ENCODE measurements at regions not wholly inside any gene's neighbourhood (a gene's known extent, or its start where the extent isn't known, plus 50 kb on each side); places are given as distances from the start of the nearest gene placed in this dataset.
"Not testable (repeated sequence)": the region's sequence is repeated elsewhere in the genome, so short reads cannot be mapped to it uniquely, and the experiment has no call there.

DNA sequence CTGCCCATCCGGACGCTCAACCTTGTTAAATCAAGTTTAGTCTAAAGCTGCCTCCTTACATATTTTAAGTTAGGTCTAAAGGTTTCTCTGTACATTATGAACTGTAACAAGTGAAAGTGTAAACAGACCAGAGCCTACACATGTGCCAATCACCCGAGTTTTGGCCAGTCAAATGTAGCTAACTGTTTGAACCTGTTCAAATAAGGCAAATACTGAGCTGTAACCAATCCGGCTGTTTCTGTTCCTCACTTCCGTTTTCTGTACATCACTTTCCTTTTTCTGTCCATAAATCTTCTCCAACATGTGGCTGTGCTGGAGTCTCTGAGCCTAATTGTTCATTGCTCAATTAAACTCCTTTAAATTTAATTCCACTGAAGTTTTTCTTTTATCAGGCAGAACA, 113.3 kb upstream of the SHISA3 start:
- no peak overlapping the region for H3K4me3 ChIP-seq (ENCODE audit: control insufficient read depth, low read depth, low read length)
- TF ChIP-seq, protein P1, sequence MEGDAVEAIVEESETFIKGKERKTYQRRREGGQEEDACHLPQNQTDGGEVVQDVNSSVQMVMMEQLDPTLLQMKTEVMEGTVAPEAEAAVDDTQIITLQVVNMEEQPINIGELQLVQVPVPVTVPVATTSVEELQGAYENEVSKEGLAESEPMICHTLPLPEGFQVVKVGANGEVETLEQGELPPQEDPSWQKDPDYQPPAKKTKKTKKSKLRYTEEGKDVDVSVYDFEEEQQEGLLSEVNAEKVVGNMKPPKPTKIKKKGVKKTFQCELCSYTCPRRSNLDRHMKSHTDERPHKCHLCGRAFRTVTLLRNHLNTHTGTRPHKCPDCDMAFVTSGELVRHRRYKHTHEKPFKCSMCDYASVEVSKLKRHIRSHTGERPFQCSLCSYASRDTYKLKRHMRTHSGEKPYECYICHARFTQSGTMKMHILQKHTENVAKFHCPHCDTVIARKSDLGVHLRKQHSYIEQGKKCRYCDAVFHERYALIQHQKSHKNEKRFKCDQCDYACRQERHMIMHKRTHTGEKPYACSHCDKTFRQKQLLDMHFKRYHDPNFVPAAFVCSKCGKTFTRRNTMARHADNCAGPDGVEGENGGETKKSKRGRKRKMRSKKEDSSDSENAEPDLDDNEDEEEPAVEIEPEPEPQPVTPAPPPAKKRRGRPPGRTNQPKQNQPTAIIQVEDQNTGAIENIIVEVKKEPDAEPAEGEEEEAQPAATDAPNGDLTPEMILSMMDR (conservative IDR thresholded peaks at IDR 0.05; ENCODE audit: control insufficient read depth, insufficient read depth, low read depth, low read length) = no peak
- no peak for DNase-seq (ENCODE audit: low read depth)

DNA sequence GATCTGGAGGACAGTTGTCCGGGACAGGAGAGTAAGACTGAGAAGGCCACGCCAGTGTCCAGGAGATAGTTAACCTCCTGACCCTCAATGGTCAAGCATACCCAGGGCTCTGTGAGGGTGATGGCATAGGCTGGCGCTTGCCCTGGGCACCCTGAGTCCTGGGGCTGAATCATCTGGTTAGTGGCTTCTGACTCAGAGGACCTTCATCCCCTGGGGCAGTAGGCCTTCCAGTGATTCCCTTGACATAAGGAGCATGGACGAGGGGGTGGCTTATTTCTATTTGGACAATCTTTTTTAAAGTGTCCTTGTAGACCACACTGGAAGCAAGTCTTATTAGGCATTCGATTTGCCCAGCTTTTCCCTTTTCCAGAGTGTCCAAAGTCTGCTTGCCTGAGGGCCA, 108.4 kb upstream of the SHISA3 start:
- H3K4me3 ChIP-seq (ENCODE audit: control insufficient read depth, low read depth, low read length); DNase-seq (ENCODE audit: low read depth): not testable (repeated sequence)

- DNase-seq (ENCODE audit: low read depth); H3K4me3 ChIP-seq (ENCODE audit: control insufficient read depth, low read depth, low read length): not testable (repeated sequence)
Observed at GRCh38 chr4:42292192-42292591, 105.1 kb upstream of the SHISA3 start.

- no peak overlapping the region for H3K4me3 ChIP-seq (ENCODE audit: control insufficient read depth, low read depth, low read length)
- DNase-seq (ENCODE audit: low read depth) = no peak
- TF ChIP-seq, protein P1 (conservative IDR thresholded peaks at IDR 0.05; ENCODE audit: control insufficient read depth, insufficient read depth, low read depth, low read length) = no peak
Observed at GRCh38 chr4:42293967-42294813, 103.1 kb upstream of the SHISA3 start.

GRCh38 chr4:42296196-42296595, 101.1 kb upstream of the SHISA3 start:
- TF ChIP-seq, protein P1 (conservative IDR thresholded peaks at IDR 0.05; ENCODE audit: control insufficient read depth, insufficient read depth, low read depth, low read length) = no peak
- peak; percentile 3 for DNase-seq (ENCODE audit: low read depth)
- H3K4me3 ChIP-seq (ENCODE audit: control insufficient read depth, low read depth, low read length) = no peak overlapping the region

DNA sequence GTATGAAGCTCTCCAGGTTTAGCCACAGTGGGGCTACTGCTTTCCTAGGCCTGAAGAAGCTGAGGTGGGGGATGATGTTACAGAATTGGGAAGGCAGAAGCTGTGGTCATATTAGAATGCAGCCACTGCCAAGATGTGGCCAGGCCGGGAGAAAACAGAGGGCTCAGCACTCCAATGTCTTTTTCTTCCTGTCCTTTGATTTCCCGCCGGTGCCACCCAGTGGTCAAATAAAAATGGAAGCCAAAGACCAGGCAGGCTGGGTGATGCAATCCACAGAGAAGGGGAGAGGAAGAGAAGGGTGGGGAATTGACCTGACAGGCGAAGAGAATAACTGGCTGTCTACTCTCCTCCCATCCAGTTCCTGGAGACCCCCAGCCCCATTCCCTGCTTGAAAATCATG, 94.9 kb upstream of the SHISA3 start:
- DNase-seq (ENCODE audit: low read depth) = peak; percentile 18
- TF ChIP-seq, protein P1 (conservative IDR thresholded peaks at IDR 0.05; ENCODE audit: control insufficient read depth, insufficient read depth, low read depth, low read length) = peak; percentile 27

DNA sequence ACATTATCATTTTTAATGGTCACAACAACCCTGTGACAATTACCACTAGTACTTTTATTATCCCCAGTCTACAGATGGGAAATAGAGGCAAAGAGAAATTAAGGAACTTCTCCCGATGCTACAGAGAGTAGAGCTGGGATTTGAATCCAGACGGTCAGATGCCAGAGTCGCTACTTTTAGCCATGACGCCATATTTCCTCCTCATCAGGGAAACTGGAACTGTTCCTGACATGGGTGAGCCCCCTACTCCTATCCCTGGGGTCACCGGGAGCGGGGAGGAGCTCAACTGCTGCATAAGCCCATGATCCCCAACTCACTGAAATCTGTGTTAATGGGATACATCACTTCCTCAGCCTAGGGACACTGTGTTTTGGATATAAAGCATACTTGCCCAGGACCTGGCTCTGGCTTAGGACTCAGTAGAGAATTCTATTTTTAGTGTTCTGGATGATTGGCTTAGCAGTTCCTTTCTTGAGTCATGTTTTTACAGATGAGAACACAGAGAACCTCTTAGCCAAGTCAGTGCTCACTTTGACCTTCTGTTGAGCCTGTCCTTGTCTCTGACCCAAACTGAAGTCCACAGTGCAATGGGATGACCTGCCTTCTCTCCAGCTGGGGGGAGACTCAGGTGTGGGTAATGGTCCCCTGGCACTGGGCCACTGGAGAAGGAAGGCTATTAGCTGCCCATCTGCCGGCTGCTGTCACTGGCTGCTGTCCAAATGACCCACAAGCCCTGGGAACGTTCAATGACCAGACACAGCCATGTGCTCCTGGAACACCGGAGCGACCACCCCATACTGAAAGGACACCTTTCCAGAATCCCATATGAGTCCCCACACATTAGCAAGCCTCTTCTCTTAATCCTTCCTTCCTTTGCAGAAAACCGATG, 90.8 kb upstream of the SHISA3 start:
- TF ChIP-seq, protein P1 (conservative IDR thresholded peaks at IDR 0.05; ENCODE audit: control insufficient read depth, insufficient read depth, low read depth, low read length) = no peak
- DNase-seq (ENCODE audit: low read depth) = peak; percentile 48
- no peak overlapping the region for H3K4me3 ChIP-seq (ENCODE audit: control insufficient read depth, low read depth, low read length)

More for the DNA sequence above, 94.9 kb upstream of the SHISA3 start:
- H3K4me3 ChIP-seq (ENCODE audit: control insufficient read depth, low read depth, low read length) = no peak overlapping the region
